Activated CD4-positive, alpha-beta T cell treated with anti-CD3 and anti-CD28 coated beads for 48 hours (primary cell): ENCODE measurements at regions not wholly inside any gene's neighbourhood (a gene's known extent, or its start where the extent isn't known, plus 50 kb on each side); places are given as distances from the start of the nearest gene placed in this dataset.

ENCODE experiments used
- DNase-seq: peaks from one replicate; pipeline ENCODE4 v3.0.0-alpha.2; 2020

DNA sequence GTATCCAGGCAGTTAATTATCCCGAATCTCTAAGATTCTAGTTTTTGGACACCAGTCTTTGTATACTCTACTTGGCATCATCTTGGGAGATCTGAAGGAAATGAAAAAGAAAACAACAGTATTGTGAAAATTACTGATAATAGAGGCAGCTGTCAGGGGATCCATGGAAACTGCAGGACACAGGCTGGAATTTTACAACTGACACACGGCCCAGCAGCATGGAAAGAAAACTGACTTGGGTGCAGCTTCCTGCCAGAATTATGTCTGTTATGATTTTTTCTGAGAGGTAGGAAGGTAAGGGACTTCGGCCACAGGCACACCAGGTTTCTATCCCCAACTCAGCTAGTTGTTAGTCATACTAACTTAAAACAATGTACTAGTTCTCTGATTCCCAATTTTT, 57.7 kb upstream of the ERBB4 start:
- DNase-seq, result no peak

DNA sequence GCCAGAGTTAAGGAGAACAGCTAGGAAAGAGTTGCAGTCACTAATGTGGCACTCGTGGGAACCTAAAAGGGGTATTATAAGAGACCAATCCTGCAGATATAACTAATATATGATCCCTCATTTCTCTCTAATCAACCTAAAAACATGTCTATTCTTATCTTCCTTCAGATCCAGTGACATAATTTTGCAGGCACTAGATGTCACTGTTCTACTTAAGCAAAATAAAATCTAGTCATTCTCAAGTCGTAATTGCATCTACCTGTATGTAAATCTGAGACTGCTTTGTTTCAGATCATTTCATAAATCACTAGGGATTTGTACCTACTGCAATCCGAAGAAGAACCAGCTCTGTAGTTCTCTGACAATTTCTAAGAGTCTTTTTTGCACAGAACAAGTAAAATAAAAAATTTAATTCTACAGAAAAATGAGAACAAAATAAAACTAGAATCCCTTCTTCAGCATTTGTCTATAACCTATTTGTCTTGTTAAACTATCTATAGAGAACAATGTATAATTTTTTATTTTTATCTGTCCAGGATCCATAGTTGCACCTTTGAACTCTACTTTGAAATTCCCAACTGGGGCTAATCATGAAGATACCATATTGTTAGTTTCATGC, 56.5 kb upstream of the ERBB4 start:
- no peak for DNase-seq

GRCh38 chr2:212592695-212593094, 54.1 kb upstream of the ERBB4 start:
- DNase-seq, result no peak
